ENCODE measurements at regions not wholly inside any gene's neighbourhood (a gene's known extent, or its start where the extent isn't known, plus 50 kb on each side); places are given as distances from the start of the nearest gene placed in this dataset.

DNA sequence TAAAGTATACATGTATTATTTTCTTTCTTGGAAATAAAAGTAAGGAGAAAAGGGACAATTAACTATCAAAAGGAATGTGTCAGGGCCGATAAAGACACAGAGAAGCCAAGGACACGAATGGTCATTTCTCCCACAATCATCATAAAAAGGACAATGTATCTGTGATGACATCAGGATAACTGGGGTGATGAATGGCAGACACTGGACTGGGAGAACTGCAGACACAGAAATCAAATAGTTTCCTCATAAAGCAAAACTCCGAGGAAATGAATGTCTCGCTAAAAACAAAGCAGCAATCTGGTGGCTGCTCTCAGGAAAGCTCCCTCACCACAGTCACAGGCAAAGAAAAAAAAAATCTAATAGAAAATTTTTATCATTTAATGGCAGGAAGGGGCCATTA, 69.3 kb upstream of the NPY start:
- FAIRE-seq (no peak), DNase-seq (ENCODE audit: low read depth, low spot score) (no peak)
- no peak for TF ChIP-seq MYC (IDR thresholded peaks at IDR 0.05; ENCODE audit: low read depth, low read length)
- no peak for TF ChIP-seq POLR2A (IDR thresholded peaks at IDR 0.05; ENCODE audit: low read depth, low read length)
- TF ChIP-seq, protein P1, sequence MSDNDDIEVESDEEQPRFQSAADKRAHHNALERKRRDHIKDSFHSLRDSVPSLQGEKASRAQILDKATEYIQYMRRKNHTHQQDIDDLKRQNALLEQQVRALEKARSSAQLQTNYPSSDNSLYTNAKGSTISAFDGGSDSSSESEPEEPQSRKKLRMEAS (IDR thresholded peaks at IDR 0.05; ENCODE audit: insufficient read depth, insufficient read length) = no peak
- no peak for TF ChIP-seq EZH2 (IDR thresholded peaks at IDR 0.05; ENCODE audit: borderline replicate concordance, low read depth, low read length, severe bottlenecking)
- no peak for TF ChIP-seq FOS (IDR thresholded peaks at IDR 0.05; ENCODE audit: borderline replicate concordance, insufficient read depth, low read length)
- TF ChIP-seq POLR2AphosphoS5 (IDR thresholded peaks at IDR 0.05; ENCODE audit: insufficient read depth, low read depth, low read length) = no peak
- TF ChIP-seq GATA2 (IDR thresholded peaks at IDR 0.05; ENCODE audit: insufficient read depth, insufficient read length, low read depth, low read length) = no peak
- TF ChIP-seq JUN (IDR thresholded peaks at IDR 0.05; ENCODE audit: borderline replicate concordance, insufficient read depth, insufficient read length, low read depth) = no peak
- Histone ChIP-seq H3K27me3 (ENCODE audit: control insufficient read depth in 2 of 2, insufficient read depth in 2 of 2, low read length in 2 of 2) (no peaks in the 10 kb centered on the region), H3K79me2 (ENCODE audit: control insufficient read depth, insufficient read depth, low read length) (no peaks in the 10 kb centered on the region), H3K9me3 (replicated peaks; ENCODE audit: control insufficient read depth, insufficient read depth, low read length) (no peaks in the 10 kb centered on the region), H4K20me1 (replicated peaks; ENCODE audit: control insufficient read depth, extremely low read depth, insufficient read depth, low read length) (no peaks in the 10 kb centered on the region), H3K4me1 (ENCODE audit: control insufficient read depth, extremely low read depth, insufficient read depth, low read length) (no peaks in the 10 kb centered on the region), H3K27ac (ENCODE audit: insufficient read depth, low read depth, low read length) (no peak overlapping the region), H3K9ac (replicated peaks; ENCODE audit: extremely low read depth, insufficient read depth, low read length) (no peak overlapping the region), H3K9me1 (replicated peaks; ENCODE audit: control insufficient read depth, extremely low read depth, insufficient read depth, low read length) (no peaks in the 10 kb centered on the region), H2AFZ (ENCODE audit: low read depth, low read length) (no peak overlapping the region), H3K4me3 (replicated peaks in 1 of 3; ENCODE audit: insufficient read depth in 1 of 3, low read depth in 1 of 3, low read length in 3 of 3) (no peak overlapping the region), H3K4me2 (ENCODE audit: insufficient read depth, low read length) (no peak overlapping the region), H3K36me3 (ENCODE audit: control insufficient read depth in 2 of 2, extremely low read depth in 1 of 2, insufficient read depth in 2 of 2, low read length in 2 of 2) (no peaks in the 10 kb centered on the region)
- ChIA-PET POLR2A (no interaction called here), CTCF (no interaction called here)
- no TSS peak for BruUV-seq (replicated peaks)
- intact Hi-C loops (cut with micrococcal nuclease) = no loop called here
- dilution Hi-C loops (cut with MboI; ENCODE audit: extremely low pct_ligation_motif_present, low sequenced_read_pairs) = no loop called here

DNA sequence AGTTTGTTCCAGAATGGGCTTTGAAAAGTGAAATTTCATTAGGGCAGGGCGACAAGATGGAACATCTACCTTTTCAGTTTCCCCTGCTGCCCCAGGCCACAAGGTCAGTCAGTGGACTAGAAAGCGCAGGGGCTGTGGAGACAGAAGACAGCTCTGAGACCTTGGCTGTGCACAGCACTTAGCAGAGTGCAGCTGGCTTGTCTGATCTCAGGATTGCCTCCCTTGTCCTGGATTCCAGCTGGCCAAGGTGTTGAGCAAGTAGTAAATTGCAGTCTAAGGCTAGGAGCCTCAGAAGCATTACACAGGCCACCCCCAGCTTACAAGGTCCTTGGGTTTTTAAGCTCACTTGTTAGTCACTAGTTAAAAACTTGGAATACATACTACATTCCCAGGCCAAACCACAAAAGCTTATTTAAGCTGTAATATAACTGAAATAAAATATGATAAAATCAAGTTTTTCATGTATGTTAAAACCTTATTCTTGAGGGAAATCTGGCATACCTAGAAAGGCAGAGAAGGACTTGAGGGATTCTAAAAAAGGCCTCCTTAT, 67.3 kb upstream of the NPY start:
- H3K27me3 ChIP-seq (ENCODE audit: control insufficient read depth in 2 of 2, insufficient read depth in 2 of 2, low read length in 2 of 2) = no peaks in the 10 kb centered on the region
- H3K4me2 ChIP-seq (ENCODE audit: insufficient read depth, low read length) = no peak overlapping the region
- H3K4me1 ChIP-seq (ENCODE audit: control insufficient read depth, extremely low read depth, insufficient read depth, low read length) = no peaks in the 10 kb centered on the region
- no peak overlapping the region for H2AFZ ChIP-seq (ENCODE audit: low read depth, low read length)
- intact Hi-C loops (cut with micrococcal nuclease) = no loop called here
- H3K4me3 ChIP-seq (replicated peaks in 1 of 3; ENCODE audit: insufficient read depth in 1 of 3, low read depth in 1 of 3, low read length in 3 of 3) = no peak overlapping the region
- H3K27ac ChIP-seq (ENCODE audit: insufficient read depth, low read depth, low read length) = no peak overlapping the region
- no peak overlapping the region for H3K9ac ChIP-seq (replicated peaks; ENCODE audit: extremely low read depth, insufficient read depth, low read length)
- H3K36me3 ChIP-seq (ENCODE audit: control insufficient read depth in 2 of 2, extremely low read depth in 1 of 2, insufficient read depth in 2 of 2, low read length in 2 of 2) = no peaks in the 10 kb centered on the region
- no peak for DNase-seq (ENCODE audit: low read depth, low spot score)
- POLR2A ChIA-PET = no interaction called here
- no peaks in the 10 kb centered on the region for H3K79me2 ChIP-seq (ENCODE audit: control insufficient read depth, insufficient read depth, low read length)
- CTCF ChIA-PET = no interaction called here
- dilution Hi-C loops (cut with MboI; ENCODE audit: extremely low pct_ligation_motif_present, low sequenced_read_pairs) = no loop called here
- no TSS peak for BruUV-seq (replicated peaks)
- no peaks in the 10 kb centered on the region for H4K20me1 ChIP-seq (replicated peaks; ENCODE audit: control insufficient read depth, extremely low read depth, insufficient read depth, low read length)
- no peak for TF ChIP-seq FOS (IDR thresholded peaks at IDR 0.05; ENCODE audit: borderline replicate concordance, insufficient read depth, low read length)
- H3K9me3 ChIP-seq (replicated peaks; ENCODE audit: control insufficient read depth, insufficient read depth, low read length) = no peaks in the 10 kb centered on the region
- no peaks in the 10 kb centered on the region for H3K9me1 ChIP-seq (replicated peaks; ENCODE audit: control insufficient read depth, extremely low read depth, insufficient read depth, low read length)
- FAIRE-seq = no peak

All from endothelial cell of umbilical vein (primary cell).